Iris pigment epithelial cell (primary cell): ENCODE measurements at regions not wholly inside any gene's neighbourhood (a gene's known extent, or its start where the extent isn't known, plus 50 kb on each side); places are given as distances from the start of the nearest gene placed in this dataset.

ENCODE experiments used
- DNase-seq: peaks from one replicate; pipeline ENCODE4 v3.0.0-alpha.2; 2011; ENCODE audit warnings: low read depth

- DNase-seq, result peak; percentile 74
These were observed 244.2 kb upstream of the IGFBP3 start for GRCh38 chr7:46165276-46165675.

- DNase-seq, result no peak
These were observed 243.6 kb upstream of the IGFBP3 start for GRCh38 chr7:46164629-46165028.

GRCh38 chr7:46163246-46163645 lies 242.2 kb upstream of the IGFBP3 start:
- no peak for DNase-seq

GRCh38 chr7:46162609-46163008 lies 241.5 kb upstream of the IGFBP3 start:
- peak; percentile 51 for DNase-seq

- DNase-seq, result no peak
These were observed 239.8 kb upstream of the IGFBP3 start for GRCh38 chr7:46160861-46161260.

- no peak for DNase-seq
These were observed 236.9 kb upstream of the IGFBP3 start for GRCh38 chr7:46157931-46158330.

- no peak for DNase-seq
These were observed 236.3 kb upstream of the IGFBP3 start for GRCh38 chr7:46157404-46157803.

GRCh38 chr7:46156853-46157252 lies 235.8 kb upstream of the IGFBP3 start:
- DNase-seq, result no peak

GRCh38 chr7:46156086-46156485 lies 235.0 kb upstream of the IGFBP3 start:
- no peak for DNase-seq

- no peak for DNase-seq
These were observed 234.3 kb upstream of the IGFBP3 start for GRCh38 chr7:46155367-46155766.

- DNase-seq, result no peak
These were observed 233.1 kb upstream of the IGFBP3 start for GRCh38 chr7:46153951-46154787.

- no peak for DNase-seq
These were observed 232.5 kb upstream of the IGFBP3 start for GRCh38 chr7:46153583-46153950.

GRCh38 chr7:46152696-46153095 lies 231.6 kb upstream of the IGFBP3 start:
- DNase-seq, result no peak

- no peak for DNase-seq
These were observed 229.6 kb upstream of the IGFBP3 start for GRCh38 chr7:46150721-46151120.

GRCh38 chr7:46150202-46150601 lies 229.1 kb upstream of the IGFBP3 start:
- DNase-seq, result no peak

GRCh38 chr7:46147871-46148270 lies 226.8 kb upstream of the IGFBP3 start:
- DNase-seq, result no peak

- peak; percentile 61 for DNase-seq
These were observed 225.6 kb upstream of the IGFBP3 start for GRCh38 chr7:46146454-46147255.

GRCh38 chr7:46145412-46145811 lies 224.3 kb upstream of the IGFBP3 start:
- peak; percentile 99 for DNase-seq

GRCh38 chr7:46143949-46144917 lies 223.2 kb upstream of the IGFBP3 start:
- no peak for DNase-seq

- no peak for DNase-seq
These were observed 222.3 kb upstream of the IGFBP3 start for GRCh38 chr7:46143421-46143820.

- peak; percentile 95 for DNase-seq
These were observed 218.0 kb upstream of the IGFBP3 start for GRCh38 chr7:46139079-46139478.

- DNase-seq, result no peak
These were observed 216.7 kb upstream of the IGFBP3 start for GRCh38 chr7:46137725-46138124.
